ENCODE measurements at regions not wholly inside any gene's neighbourhood (a gene's known extent, or its start where the extent isn't known, plus 50 kb on each side); places are given as distances from the start of the nearest gene placed in this dataset.

DNA sequence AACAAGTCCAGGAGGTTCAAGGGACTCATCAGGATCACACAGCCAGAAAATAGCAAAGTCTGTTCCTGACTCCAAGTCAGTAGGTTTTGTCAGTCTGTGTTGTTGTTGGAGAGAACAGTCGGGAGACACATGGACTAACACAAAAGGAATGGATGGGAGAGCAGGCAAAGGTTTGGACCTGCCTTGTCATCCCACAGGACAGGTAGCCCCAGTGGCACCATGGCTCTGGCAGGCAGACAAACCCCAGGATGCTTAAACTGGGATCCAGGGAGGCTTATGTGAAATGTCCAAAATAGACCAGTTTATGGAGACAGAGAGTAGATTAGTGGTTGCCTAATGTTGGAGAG is 201.6 kb upstream of the NAV2 start:
- TF ChIP-seq HEY1 (CRISPR knock-in tag; IDR thresholded peaks at IDR 0.05; ENCODE audit: borderline replicate concordance) (no peak), DPF2 (IDR thresholded peaks at IDR 0.05) (no peak), HMG20A (CRISPR knock-in tag; conservative IDR thresholded peaks at IDR 0.05) (no peak), RFX5 (IDR thresholded peaks at IDR 0.05; ENCODE audit: low read depth, low read length) (no peak), RBM22 (IDR thresholded peaks at IDR 0.05; ENCODE audit: low read depth, low read length, poor library complexity, severe bottlenecking) (no peak), JUN (IDR thresholded peaks at IDR 0.05; ENCODE audit: borderline replicate concordance, low read depth, low read length) (no peak), JUN (CRISPR knock-in tag; IDR thresholded peaks at IDR 0.05; ENCODE audit: borderline replicate concordance) (no peak), PHF8 (IDR thresholded peaks at IDR 0.05; ENCODE audit: borderline replicate concordance, low read length) (no peak), SUPT5H (IDR thresholded peaks at IDR 0.05) (no peak), POLR2AphosphoS2 (IDR thresholded peaks at IDR 0.05; ENCODE audit: low read length) (no peak), NBN (IDR thresholded peaks at IDR 0.05; ENCODE audit: low read depth) (no peak)
- TF ChIP-seq, protein P1, sequence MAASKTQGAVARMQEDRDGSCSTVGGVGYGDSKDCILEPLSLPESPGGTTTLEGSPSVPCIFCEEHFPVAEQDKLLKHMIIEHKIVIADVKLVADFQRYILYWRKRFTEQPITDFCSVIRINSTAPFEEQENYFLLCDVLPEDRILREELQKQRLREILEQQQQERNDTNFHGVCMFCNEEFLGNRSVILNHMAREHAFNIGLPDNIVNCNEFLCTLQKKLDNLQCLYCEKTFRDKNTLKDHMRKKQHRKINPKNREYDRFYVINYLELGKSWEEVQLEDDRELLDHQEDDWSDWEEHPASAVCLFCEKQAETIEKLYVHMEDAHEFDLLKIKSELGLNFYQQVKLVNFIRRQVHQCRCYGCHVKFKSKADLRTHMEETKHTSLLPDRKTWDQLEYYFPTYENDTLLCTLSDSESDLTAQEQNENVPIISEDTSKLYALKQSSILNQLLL (CRISPR knock-in tag; IDR thresholded peaks at IDR 0.05; ENCODE audit: borderline replicate concordance), result no peak
- TF ChIP-seq, protein P2, sequence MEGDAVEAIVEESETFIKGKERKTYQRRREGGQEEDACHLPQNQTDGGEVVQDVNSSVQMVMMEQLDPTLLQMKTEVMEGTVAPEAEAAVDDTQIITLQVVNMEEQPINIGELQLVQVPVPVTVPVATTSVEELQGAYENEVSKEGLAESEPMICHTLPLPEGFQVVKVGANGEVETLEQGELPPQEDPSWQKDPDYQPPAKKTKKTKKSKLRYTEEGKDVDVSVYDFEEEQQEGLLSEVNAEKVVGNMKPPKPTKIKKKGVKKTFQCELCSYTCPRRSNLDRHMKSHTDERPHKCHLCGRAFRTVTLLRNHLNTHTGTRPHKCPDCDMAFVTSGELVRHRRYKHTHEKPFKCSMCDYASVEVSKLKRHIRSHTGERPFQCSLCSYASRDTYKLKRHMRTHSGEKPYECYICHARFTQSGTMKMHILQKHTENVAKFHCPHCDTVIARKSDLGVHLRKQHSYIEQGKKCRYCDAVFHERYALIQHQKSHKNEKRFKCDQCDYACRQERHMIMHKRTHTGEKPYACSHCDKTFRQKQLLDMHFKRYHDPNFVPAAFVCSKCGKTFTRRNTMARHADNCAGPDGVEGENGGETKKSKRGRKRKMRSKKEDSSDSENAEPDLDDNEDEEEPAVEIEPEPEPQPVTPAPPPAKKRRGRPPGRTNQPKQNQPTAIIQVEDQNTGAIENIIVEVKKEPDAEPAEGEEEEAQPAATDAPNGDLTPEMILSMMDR (IDR thresholded peaks at IDR 0.05 in 2 of 3, conservative IDR thresholded peaks at IDR 0.05 in 1 of 3; ENCODE audit: insufficient read depth in 2 of 3, low read depth in 1 of 3, low read length in 3 of 3), result no peak
- TF ChIP-seq, protein P3, sequence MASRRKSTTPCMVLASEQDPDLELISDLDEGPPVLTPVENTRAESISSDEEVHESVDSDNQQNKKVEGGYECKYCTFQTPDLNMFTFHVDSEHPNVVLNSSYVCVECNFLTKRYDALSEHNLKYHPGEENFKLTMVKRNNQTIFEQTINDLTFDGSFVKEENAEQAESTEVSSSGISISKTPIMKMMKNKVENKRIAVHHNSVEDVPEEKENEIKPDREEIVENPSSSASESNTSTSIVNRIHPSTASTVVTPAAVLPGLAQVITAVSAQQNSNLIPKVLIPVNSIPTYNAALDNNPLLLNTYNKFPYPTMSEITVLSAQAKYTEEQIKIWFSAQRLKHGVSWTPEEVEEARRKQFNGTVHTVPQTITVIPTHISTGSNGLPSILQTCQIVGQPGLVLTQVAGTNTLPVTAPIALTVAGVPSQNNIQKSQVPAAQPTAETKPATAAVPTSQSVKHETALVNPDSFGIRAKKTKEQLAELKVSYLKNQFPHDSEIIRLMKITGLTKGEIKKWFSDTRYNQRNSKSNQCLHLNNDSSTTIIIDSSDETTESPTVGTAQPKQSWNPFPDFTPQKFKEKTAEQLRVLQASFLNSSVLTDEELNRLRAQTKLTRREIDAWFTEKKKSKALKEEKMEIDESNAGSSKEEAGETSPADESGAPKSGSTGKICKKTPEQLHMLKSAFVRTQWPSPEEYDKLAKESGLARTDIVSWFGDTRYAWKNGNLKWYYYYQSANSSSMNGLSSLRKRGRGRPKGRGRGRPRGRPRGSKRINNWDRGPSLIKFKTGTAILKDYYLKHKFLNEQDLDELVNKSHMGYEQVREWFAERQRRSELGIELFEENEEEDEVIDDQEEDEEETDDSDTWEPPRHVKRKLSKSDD (conservative IDR thresholded peaks at IDR 0.05; ENCODE audit: low read length), result no peak
